Lung (tissue), 11 donors: ENCODE measurements at regions not wholly inside any gene's neighbourhood (a gene's known extent, or its start where the extent isn't known, plus 50 kb on each side); places are given as distances from the start of the nearest gene placed in this dataset.
"Not testable (repeated sequence)": the region's sequence is repeated elsewhere in the genome, so short reads cannot be mapped to it uniquely, and the experiment has no call there.

Experiments used
- ATAC-seq: fragments of 200-7000 bp; cut with Tn5 transposase; one replicate; pipeline ENCODE4 v1.9.1; 2020; ENCODE audit warnings: moderate number of reproducible peaks; ENCODE audit not compliant: insufficient read depth, low FRiP score
- DNase-seq, 3 donors: peaks; one replicate each; pipeline ENCODE4 v3.0.0-alpha.2; 2013 to 2017
- H3K27ac ChIP-seq, 2 donors: one replicate each; pipeline ENCODE4 v1.5.1; 2013; ENCODE audit warnings: mild to moderate bottlenecking in 2 of 2, moderate library complexity in 2 of 2, control low read depth in 1 of 2, inconsistent platforms in 1 of 2, low read depth in 1 of 2, low read length in 1 of 2
- H3K27me3 ChIP-seq, 3 donors: one replicate each; pipeline ENCODE4 v1.5.1; 2013; ENCODE audit warnings: low read length in 2 of 3; ENCODE audit not compliant: control insufficient read depth in 3 of 3, insufficient read depth in 3 of 3
- H3K36me3 ChIP-seq, 4 donors: one replicate each; pipeline ENCODE4 v1.5.1; 2013; ENCODE audit warnings: low read length in 4 of 4, mild to moderate bottlenecking in 1 of 4, moderate library complexity in 1 of 4; ENCODE audit not compliant: control insufficient read depth in 4 of 4, insufficient read depth in 4 of 4
- H3K4me1 ChIP-seq, 5 donors: one replicate each; pipeline ENCODE4 v1.5.1; 2013; ENCODE audit warnings: low read length in 5 of 5, mild to moderate bottlenecking in 2 of 5, moderate library complexity in 1 of 5; ENCODE audit not compliant: control insufficient read depth in 5 of 5, insufficient read depth in 5 of 5
- H3K4me3 ChIP-seq: one replicate; pipeline ENCODE4 v1.5.1; 2013; ENCODE audit warnings: mild to moderate bottlenecking, control low read depth, moderate library complexity
- H3K9ac ChIP-seq, 2 donors: one replicate each; pipeline ENCODE4 v1.5.1; 2013; ENCODE audit warnings: low read length in 2 of 2, control low read depth in 1 of 2; ENCODE audit not compliant: insufficient read depth in 1 of 2
- H3K9me3 ChIP-seq, 4 donors: one replicate each; pipeline ENCODE4 v1.5.1; 2013; ENCODE audit warnings: low read length in 3 of 4, mild to moderate bottlenecking in 1 of 4, moderate library complexity in 1 of 4; ENCODE audit not compliant: control insufficient read depth in 4 of 4, insufficient read depth in 3 of 4
- CTCF ChIP-seq: IDR thresholded peaks from 2 replicates; pipeline ENCODE4 v1.5.1; 2012; ENCODE audit warnings: mild to moderate bottlenecking; ENCODE audit errors: control extremely low read depth, extremely low read depth
- WGBS, 2 donors: extraction: QIAGEN DNeasy Blood & Tissue Kit; methylation state at CpG; one replicate each; pipeline ENCODE4 v1.1.7; 2013; 5-methylcytosine and 5-hydroxymethylcytosine counted together
- donor health status: control.
- donor health status: control.
- donor health status: Bipolar disorder and iron deficiency.
- donor health status: healthy.
- donor health status: DM: yes; HTN: yes; CAD: no.

DNA sequence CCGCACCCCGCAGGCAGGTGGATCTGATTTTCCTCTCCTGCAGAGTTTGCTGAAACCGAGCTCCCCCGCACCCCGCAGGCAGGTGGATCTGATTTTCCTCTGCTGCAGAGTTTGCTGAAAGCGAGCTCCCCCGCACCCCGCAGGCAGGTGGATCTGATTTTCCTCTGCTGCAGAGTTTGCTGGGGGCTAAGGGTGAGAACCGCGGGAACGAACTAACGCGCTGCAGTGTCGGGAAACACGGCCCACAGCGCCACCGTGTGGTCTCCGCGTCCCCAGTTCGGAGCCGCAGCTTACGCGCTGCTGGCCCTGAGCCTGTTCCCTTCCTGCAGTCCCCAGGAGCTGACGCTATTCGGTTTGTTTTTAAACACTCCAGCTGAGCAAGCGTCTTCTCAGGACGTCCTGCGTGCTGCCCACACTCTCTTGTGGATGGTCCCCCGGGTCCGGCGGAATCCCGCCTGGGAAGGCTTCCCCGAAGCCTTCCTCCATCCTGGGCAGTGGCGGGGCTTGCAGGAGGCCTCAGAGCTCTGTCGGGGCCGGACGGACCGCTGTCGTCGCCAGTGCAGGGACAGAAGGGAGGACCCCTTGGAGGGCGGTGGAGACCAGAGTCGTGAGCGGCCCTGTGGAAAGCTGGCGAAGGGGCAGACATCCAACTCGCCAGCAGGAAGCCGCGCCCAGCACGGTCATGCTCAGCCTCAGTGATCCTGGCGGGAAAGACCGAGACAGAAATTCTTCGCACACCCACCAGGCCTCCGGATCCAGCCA is 121.2 kb upstream of the LPCAT1 start:
- H3K4me1 ChIP-seq: peaks cover 0 to 4% (median 0%) of the 10 kb centered on the region in 5 donors
- H3K4me3 ChIP-seq: no peak overlapping the region
- no peaks in the 10 kb centered on the region for H3K36me3 ChIP-seq
- 4 to 5% methylated on average over 52 of the region's 52 CpGs for WGBS, 2 donors
- peaks cover 0 to 2% (median 0%) of the 10 kb centered on the region in 4 donors for H3K9me3 ChIP-seq
- no peak overlapping the region for H3K27ac ChIP-seq
- peak; percentile 89 to 95 (median 91) for DNase-seq
- no peak overlapping the region for H3K9ac ChIP-seq
- TF ChIP-seq CTCF: peak; percentile 96
- ATAC-seq: peak; percentile 94
- peaks cover 5 to 17% (median 13%) of the 10 kb centered on the region in 3 donors for H3K27me3 ChIP-seq

GRCh38 chr5:1644393-1644809 is 120.6 kb upstream of the LPCAT1 start:
- not testable (repeated sequence) for ATAC-seq, H3K4me3 ChIP-seq, H3K27ac ChIP-seq, H3K9ac ChIP-seq, H3K9me3 ChIP-seq, H3K36me3 ChIP-seq, H3K4me1 ChIP-seq, DNase-seq
- H3K27me3 ChIP-seq: peaks cover 5 to 17% (median 13%) of the 10 kb centered on the region in 3 donors
- 10 to 12% methylated on average over 18 to 19 of the region's 22 CpGs for WGBS, 2 donors

DNA sequence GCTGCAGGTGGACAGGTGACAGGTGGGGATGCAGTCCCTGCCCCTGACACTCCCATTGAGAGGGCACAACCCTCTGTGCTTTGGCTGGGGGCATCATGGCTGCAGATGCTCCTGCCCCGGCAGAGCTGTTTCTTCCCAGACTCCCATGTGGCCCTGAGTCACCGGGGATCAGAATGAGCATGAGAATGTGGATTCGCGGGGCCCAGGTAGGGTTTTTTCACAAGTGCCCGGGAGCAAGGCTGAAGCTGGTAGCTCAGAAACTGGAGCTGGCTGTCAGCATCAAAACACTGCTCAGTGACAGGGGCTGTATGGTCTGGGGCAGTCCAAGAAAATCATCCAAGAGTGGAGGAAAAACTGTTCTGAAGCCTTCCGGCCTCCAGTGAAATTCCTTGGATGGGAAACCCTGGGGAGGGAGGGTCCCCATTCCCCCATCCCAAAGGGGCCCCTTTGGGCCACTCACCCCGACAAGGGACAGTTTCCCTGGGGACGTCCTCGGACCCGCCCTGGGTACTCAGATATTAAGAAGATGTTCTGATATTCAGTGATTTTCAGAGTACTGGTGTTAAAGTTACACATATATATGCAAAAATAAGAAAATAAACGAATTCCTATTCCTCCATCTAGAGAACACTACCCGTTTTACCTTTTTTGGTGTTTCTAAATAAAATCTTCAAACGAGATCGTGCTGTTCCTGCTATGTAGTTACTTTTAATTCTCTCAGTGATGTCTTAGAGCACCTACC is 120.1 kb upstream of the LPCAT1 start:
- 23 to 24% methylated on average over 14 of the region's 14 CpGs for WGBS, 2 donors
- no peak overlapping the region for H3K27ac ChIP-seq
- no peak overlapping the region for H3K4me3 ChIP-seq
- H3K27me3 ChIP-seq: peaks cover 5 to 17% (median 13%) of the 10 kb centered on the region in 3 donors
- DNase-seq: no peak
- no peak for TF ChIP-seq CTCF
- H3K9ac ChIP-seq: no peak overlapping the region
- no peaks in the 10 kb centered on the region for H3K36me3 ChIP-seq
- H3K4me1 ChIP-seq: peaks cover 0 to 4% (median 0%) of the 10 kb centered on the region in 5 donors
- ATAC-seq: no peak
- H3K9me3 ChIP-seq: peaks cover 0 to 2% (median 0%) of the 10 kb centered on the region in 4 donors

DNA sequence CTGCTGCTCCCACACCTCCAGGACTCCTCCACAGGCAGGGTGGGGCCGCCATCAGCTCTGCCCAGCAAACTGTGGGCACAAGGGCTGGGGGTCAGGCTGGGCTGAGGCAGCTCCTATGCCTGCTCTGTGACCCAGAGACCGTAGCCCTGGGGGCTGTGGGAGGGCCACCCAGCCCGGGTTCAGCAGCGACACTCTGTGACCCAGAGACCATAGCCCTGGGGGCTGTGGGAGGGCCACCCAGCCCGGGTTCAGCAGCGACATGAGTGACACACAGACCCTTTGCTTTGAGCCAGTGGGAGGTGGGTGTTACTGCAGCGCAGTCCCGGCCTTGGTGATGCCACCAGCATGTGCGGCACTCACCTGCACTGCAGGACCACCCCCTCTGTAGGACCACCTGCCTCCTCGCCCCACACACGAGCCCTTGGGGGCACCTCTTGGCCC is 118.9 kb upstream of the LPCAT1 start:
- Histone ChIP-seq H3K27me3 (peaks cover 5 to 16% (median 13%) of the 10 kb centered on the region in 3 donors), H3K4me3 (no peak overlapping the region), H3K9me3 (peaks cover 0 to 2% (median 0%) of the 10 kb centered on the region in 4 donors), H3K4me1 (peaks cover 0 to 4% (median 0%) of the 10 kb centered on the region in 5 donors), H3K36me3 (no peaks in the 10 kb centered on the region), H3K27ac (no peak overlapping the region), H3K9ac (no peak overlapping the region)
- whole genome bisulfite sequencing, 2 donors: 81 to 90% methylated on average over 11 of the region's 11 CpGs
- TF ChIP-seq CTCF: no peak
- DNase-seq (no peak), ATAC-seq (no peak)
